ENCODE measurements at regions not wholly inside any gene's neighbourhood (a gene's known extent, or its start where the extent isn't known, plus 50 kb on each side); places are given as distances from the start of the nearest gene placed in this dataset.

GRCh38 chr16:74123826-74124225 lies 172.8 kb upstream of the PSMD7 start:
- Histone ChIP-seq H3K4me1 (no peaks in the 10 kb centered on the region), H3K36me3 (no peaks in the 10 kb centered on the region), H3K4me3 (no peak overlapping the region), H3K27me3 (peaks cover 5% of the 10 kb centered on the region), H3K27ac (no peak overlapping the region), H3K9me3 (peaks cover 11% of the 10 kb centered on the region)
- DNase-seq: no peak
- no peak for TF ChIP-seq CTCF (IDR thresholded peaks at IDR 0.05)
- ATAC-seq: no peak
- intact Hi-C loops (cut with DNase I): no loop called here

GRCh38 chr16:74123195-74123594 lies 173.4 kb upstream of the PSMD7 start:
- Histone ChIP-seq H3K9me3 (peaks cover 11% of the 10 kb centered on the region), H3K27me3 (peaks cover 5% of the 10 kb centered on the region), H3K4me3 (no peak overlapping the region), H3K36me3 (no peaks in the 10 kb centered on the region), H3K4me1 (no peaks in the 10 kb centered on the region), H3K27ac (no peak overlapping the region)
- ATAC-seq: no peak
- no peak for TF ChIP-seq CTCF (IDR thresholded peaks at IDR 0.05)
- intact Hi-C loops (cut with DNase I): no loop called here
- no peak for DNase-seq

GRCh38 chr16:74117798-74118197 lies 178.8 kb upstream of the PSMD7 start:
- no peak overlapping the region for H3K4me3 ChIP-seq
- peaks cover 5% of the 10 kb centered on the region for H3K27me3 ChIP-seq
- H3K9me3 ChIP-seq: no peaks in the 10 kb centered on the region
- TF ChIP-seq CTCF (IDR thresholded peaks at IDR 0.05): no peak
- intact Hi-C loops (cut with DNase I): no loop called here
- H3K4me1 ChIP-seq: no peaks in the 10 kb centered on the region
- no peaks in the 10 kb centered on the region for H3K36me3 ChIP-seq
- DNase-seq (no peak), ATAC-seq (no peak)
- no peak overlapping the region for H3K27ac ChIP-seq

- Histone ChIP-seq H3K27me3 (no peaks in the 10 kb centered on the region), H3K4me1 (no peaks in the 10 kb centered on the region)
- ATAC-seq: no peak
These were observed 183.1 kb upstream of the PSMD7 start for GRCh38 chr16:74113545-74113944.

GRCh38 chr16:74111456-74111982 lies 185.1 kb upstream of the PSMD7 start:
- no peak for TF ChIP-seq CTCF (IDR thresholded peaks at IDR 0.05)
- ATAC-seq: no peak

More at GRCh38 chr16:74113545-74113944, 183.1 kb upstream of the PSMD7 start:
- no peak for DNase-seq
- Histone ChIP-seq H3K4me3 (no peak overlapping the region), H3K9me3 (no peaks in the 10 kb centered on the region), H3K27ac (no peak overlapping the region), H3K36me3 (no peaks in the 10 kb centered on the region)
- intact Hi-C loops (cut with DNase I): no loop called here
- TF ChIP-seq CTCF (IDR thresholded peaks at IDR 0.05): no peak

More at GRCh38 chr16:74111456-74111982, 185.1 kb upstream of the PSMD7 start:
- no peaks in the 10 kb centered on the region for H3K9me3 ChIP-seq
- intact Hi-C loops (cut with DNase I): no loop called here
- no peak for DNase-seq
- no peak overlapping the region for H3K27ac ChIP-seq
- H3K36me3 ChIP-seq: no peaks in the 10 kb centered on the region
- H3K4me1 ChIP-seq: no peaks in the 10 kb centered on the region
- H3K27me3 ChIP-seq: no peaks in the 10 kb centered on the region
- H3K4me3 ChIP-seq: no peak overlapping the region
